GM19395 (cell line): ENCODE measurements at regions not wholly inside any gene's neighbourhood (a gene's known extent, or its start where the extent isn't known, plus 50 kb on each side); places are given as distances from the start of the nearest gene placed in this dataset.
"Not testable (repeated sequence)": the region's sequence is repeated elsewhere in the genome, so short reads cannot be mapped to it uniquely, and the experiment has no call there.

Experiments
- ATAC-seq: cut with Tn5 transposase; IDR thresholded peaks from one replicate; pipeline ENCODE4 v1.9.1; 2021; ENCODE audit warnings: mild to moderate bottlenecking, moderate library complexity; ENCODE audit not compliant: unreplicated experiment

DNA sequence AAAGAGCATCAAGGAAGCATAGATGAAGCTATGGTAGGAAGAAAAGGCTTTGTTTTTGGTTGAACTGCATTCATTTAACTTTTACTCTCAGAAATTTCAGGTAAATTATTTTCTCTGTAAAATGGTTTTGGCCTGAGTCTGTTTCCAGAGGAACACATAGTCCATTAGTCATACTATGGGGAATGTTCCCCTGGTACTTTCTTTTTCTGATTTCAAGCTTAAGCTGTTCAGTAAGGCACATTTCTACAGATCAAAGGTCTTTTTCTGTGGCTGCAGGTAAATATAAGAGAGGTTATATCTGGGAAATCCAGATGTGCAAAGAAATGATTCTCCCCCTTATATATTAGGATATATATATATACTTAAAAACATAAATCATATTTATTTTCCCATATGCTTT, 1744.4 kb upstream of the ADGRL3 start:
- ATAC-seq: no peak

DNA sequence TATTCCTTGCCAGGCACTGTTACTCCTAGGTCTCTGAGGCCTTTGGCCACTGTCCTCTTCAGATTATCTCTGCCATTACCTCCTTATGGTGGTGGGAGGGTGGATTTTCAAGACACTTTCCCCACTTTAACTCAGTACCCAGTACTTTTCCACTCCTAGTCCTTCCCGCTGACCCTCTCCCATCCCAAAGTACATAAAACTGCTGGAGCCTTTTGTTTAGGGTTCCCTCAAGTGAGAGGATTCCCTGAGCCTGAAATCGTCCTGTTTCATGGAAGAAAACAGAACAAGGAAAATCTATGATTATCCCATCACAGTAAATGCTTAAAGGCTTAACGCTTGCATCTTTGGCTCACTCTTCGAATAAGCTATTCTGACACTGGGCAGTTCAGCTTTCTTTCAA, 1742.5 kb upstream of the ADGRL3 start:
- no peak for ATAC-seq

DNA sequence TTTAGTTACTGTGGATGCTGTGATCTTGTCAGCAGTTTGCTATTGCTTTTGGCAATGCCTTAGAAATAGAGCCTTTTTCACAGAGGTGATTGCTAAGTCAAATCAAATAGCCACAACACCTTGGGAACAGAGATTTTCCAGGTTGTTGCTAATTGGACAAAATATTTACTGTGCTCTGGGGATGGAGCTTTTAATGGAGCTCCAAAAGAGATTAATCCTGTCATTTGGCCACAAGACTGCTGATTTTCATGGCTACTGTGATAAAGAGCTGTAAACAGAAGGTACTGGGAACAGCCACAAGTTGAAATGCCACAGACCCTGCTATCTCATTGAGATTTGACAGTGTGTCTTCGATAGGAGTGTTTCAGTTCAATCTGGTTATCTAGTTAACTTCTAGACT, 1715.2 kb upstream of the ADGRL3 start:
- no peak for ATAC-seq

DNA sequence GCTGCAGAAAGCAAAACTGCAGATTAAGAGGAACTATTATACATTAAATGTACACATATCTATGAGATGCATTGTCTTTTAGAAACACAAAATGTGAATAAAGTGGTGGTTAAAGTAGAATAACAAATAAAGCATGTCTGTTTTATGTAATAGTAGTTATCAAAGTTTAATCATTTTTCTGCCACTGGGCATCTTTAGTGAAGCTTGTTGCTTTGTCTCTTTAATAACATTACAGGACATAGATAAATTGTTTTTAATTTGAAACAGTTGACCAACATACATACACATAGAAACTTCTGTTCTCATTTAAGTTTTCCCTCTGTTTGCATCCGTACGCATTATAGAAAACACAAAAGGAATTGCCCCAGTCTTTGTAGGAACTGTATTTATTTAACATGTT, 1700.0 kb upstream of the ADGRL3 start:
- no peak for ATAC-seq

DNA sequence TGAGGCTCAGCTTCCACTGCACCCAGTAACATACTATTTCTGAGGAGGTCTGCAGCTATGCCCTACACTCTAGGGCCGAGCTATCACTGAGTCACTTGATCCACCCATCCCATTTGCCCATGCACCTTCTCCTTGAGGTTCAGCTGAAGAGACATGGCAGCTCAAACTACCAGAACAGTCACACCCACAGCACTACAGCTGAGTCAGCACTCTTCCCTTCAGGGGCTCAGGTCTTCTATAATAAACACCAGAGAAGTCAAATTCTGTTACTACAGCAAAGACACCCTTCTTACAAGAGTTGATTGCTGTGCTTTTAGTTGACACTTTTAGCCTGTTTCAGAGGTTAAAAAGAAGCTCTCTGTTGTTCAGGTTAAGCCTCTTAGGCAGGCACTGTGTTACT, 1696.4 kb upstream of the ADGRL3 start:
- no peak for ATAC-seq

DNA sequence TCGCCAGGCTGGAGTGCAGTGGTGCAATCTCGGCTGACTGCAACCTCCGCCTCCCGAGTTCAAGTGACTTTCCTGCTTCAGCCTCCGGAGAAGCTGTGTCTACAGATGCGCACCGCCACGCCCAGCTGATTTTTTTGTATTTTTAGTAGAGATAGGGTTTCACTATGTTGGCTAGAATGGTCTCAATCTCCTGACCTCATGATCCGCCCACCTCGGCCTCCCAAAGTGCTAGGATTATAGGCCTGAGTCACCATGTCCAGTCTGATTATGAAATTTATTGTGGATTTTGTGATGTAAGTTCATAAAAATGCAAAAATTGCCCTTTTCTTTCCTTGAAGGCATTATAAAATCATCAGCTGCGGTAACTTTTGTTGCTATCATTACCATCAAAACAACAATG, 1688.3 kb upstream of the ADGRL3 start:
- not testable (repeated sequence) for ATAC-seq

DNA sequence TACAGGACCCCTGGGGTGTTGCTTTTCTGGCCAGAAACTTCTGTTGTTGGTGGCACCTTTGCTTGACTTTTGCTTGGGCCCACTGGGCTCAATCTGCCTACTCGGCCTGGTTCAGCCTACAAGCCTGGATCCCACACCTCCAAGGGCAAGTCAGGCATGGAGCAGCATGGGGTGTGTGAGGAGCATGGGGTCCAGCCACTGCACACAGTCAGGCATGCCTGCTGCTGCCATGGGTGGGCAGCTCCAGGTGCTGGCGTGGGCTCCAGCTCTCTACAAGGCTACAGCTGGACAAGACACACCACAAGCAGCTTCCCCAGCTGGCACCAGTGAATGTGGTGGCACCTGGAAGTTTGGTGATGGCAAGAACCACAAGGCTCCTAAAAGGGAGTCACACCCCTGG, 1683.1 kb upstream of the ADGRL3 start:
- no peak for ATAC-seq

DNA sequence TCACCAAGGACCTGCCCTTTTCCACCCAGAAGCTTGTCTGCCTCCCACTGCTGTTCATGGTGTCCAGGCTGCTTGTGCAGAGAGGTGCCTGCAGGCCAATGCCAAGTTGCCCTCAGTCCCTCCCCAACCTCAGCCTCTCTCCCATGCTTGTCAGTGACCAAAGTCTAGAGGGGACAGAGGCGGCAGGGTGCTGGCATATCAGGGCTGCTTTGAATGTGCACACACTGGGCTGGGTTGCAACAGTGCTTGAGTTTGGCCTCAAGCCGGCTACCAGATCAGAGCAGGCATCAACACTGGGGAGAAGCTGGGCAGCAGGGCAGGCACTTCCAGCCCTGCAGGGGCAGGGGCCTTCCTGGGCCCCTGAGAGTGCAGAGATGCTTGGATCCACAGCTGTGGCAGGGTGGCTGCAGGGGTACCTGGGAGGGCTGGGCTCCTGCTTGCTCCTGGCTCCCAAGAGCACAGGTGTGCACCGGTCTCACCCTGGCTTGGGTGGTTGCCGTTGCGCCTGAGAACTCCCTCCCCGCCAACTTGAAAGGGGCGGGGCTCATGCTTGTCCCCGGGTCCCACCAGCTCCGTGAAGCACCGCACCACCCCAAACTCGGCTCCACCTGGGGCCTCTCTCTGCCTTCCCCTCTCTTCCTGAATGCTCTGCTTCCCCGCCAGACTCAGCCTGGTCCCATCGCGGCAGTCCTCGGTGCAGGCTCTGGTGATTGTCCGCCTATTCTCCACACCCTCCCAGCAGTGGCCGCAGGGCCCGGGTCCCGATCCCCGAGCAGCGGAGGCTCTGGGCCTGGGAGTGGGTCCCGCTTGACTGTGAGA, 1681.9 kb upstream of the ADGRL3 start:
- ATAC-seq: no peak

DNA sequence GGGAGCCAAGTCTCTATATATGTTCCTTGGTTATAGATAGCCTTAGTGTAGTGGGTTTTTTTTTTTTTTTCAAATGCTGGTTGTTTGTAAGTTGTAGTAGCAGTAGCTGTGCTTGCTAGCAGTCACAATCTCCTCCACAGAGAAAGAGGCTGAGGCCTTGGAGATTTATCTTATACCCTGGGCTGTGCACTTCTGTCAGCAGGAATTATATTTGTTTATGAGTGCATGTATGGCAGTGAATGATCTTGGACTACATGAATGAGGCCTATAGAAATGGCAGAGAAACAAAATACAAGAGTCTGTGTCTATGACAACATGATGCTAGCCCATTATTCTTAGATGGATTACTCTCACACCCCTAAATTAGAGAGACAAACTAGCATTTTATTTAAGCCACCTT, 1674.2 kb upstream of the ADGRL3 start:
- no peak for ATAC-seq

DNA sequence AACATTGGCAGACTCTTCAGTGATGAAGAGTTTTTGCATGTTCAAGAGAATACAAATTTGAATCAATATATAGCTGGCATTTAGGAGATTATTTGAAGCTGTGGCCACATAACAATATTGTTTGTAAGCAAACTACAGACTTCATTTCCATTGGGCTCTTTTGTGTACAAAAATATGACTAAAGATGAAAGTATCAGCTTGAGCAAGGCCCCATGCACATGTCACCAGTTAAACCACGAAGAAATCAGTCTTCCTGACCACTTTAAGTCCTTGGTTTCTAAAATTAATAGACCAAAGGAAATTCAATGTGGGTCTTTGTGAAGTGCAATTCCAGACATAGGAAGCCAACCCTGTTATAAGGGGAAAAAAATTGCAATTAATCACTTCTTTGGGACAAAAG, 1664.6 kb upstream of the ADGRL3 start:
- ATAC-seq: peak; percentile 85

DNA sequence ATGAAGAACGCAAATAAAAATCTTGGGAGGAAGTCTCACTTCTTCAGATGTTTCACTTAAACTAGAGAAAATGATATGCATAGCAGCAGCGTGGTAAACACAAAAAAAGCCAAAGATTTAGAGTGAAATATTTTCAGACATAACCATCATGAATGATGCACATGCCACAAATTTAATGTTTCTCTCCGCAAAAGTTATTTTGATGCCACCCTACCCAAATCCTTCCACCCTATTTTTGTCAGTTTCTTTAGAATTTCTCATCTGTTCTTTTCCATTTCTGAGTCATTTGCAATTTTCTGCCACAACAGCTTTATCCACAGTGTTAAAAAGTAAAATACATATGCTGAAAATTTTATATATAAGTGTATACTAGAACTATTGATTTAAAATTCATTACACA, 1663.7 kb upstream of the ADGRL3 start:
- no peak for ATAC-seq

DNA sequence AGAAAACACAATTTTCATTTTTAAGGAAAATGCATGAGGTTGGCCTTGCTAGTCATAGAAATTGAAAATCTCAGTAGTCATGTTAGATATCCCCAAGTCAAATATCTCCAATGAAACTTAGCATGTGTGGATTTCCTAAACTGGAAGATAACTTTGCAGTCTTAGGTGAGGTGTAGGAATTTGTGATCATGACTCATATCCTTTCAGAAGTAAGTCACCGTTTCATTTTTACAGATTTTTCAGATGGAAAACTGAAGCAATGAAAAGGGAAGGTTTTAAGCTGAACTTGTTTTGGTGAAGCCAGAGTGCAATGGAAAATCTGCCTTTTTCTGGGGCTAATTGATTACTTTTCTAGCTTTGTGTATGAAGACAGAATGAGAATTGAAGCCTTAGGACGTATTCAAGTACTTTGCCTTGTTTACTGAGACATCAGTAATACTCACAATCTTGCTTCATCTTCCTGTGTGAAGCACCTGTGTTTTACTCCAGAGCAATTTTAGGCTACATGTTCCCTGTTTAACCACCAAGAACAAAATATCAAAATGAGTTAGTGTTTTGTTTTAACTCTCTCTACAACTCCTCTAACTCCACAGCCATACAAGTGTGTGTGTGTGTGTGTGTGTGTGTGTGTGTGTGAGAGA, 1662.8 kb upstream of the ADGRL3 start:
- no peak for ATAC-seq

DNA sequence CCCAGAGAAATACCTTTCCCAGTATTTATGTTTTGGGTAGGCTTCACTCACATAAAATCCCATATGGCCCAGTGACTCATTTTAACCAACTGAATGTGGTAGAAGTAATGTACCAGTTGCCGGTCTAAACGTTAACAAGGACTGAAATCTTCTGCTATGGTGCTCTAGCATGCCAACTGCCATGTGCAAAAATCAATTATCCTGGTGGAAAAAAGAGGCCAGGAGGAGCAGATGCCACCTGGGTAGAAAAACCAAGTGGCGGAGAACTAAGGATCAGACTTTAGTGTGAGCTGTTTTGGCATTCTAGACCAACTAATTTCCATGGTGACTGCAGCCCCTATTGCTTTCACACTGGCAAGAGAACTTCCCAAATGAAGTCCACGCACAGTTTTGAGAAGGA, 1660.7 kb upstream of the ADGRL3 start:
- ATAC-seq: no peak

DNA sequence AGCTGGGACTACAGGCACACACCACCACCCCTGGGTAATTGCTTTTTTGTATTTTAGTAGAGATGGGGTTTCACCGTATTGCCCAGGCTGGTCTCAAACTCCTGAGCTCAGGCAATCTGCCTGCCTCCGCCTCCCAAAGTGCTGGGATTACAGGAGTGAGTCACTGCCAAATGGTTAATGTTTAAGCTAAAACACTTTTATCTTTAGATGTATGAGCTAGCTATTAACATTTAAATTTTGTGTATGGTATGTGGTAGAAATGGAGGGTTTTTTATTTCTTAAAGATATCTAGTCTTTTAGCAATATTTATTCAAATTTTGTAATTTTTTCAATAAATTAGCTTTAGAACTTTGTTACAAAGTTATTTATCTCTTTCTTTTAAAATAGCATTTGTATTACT, 1659.8 kb upstream of the ADGRL3 start:
- ATAC-seq: no peak

DNA sequence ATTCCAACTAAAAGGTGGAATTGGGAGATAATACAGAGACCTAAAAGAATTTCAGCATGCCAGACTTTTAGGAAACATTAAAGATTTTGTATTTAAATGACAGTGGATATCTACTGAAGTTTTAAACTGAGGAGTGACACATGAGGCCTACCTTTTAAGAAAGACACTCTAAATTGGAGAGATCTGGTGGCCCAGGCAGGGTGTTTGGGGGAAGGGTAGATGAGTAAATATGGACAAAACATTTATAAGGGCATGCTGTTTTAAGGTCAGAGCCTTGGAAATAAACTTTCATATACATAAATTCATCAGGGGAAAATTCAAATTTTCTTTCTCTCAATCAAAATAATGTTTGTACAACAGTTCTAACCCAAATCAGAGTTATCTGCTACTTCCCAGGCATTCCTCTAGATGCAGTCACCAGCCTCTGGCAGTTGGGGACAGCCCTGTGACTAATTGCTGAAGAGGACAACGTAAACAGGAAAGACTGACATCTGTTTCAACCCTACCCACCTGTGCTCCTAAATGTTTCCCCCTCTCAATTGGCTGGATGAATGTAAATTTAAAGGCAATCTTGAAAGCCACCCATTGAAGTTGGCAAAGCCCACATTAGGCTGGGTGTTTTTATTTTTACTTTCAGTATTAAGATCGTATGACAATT, 1646.9 kb upstream of the ADGRL3 start:
- peak; percentile 98 for ATAC-seq

DNA sequence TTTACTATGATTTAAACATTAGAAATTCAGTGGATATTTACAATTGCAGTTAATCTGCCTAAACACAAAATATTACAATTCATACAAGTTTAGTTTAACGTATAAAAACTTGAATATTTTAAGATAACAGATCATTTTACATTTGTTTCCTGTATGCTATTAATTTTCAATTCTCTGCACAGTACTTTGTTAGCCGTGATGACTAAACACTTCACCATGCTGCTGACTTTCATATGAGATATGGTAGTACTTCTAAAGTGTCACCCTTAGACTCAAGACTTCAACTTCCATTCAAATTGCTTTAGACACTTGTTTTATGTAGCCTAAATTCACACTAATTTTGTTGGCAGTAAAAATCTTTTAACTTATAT, 1646.4 kb upstream of the ADGRL3 start:
- peak; percentile 83 for ATAC-seq

DNA sequence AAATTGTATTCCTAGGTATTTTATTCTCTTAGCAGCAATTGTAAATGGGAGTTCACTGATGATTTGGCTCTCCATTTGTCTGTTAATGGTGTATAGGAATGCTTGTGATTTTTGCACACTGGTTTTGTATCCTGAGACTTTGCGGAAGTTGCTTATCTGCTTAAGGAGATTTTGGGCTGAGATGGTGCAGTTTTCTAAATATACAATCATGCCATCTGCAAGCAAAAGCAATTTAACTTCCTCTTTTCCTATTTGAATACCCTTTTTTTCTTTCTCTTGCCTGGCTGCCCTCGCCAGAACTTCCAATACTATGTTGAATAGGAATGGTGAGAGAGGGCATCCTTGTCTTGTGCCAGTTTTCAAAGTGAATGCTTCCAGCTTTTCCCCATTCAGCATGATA, 1643.9 kb upstream of the ADGRL3 start:
- ATAC-seq: not testable (repeated sequence)

DNA sequence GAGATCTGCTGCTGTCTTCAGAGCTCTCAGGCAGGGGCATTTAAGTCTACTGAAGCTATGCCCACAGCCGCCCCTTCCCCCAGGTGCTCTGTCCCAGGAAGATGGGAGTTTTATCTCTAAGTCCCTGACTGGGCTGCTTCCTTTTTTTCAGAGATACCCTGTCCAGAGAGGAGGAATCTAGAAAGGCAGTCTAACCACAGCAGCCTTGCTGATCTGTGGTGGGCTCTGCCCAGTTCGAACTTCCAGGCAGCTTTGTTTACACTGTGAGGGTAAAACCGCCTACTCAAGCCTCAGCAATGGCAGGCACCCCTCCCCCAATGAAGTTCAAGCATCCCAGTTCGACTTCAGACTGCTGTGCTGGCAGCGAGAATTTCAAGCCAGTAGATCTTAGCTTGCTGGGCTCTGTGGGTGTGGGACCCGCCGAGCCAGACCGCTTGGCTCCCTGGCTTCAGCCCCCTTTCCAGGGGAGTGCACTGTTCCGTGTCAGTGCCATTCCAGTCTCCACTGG, 1639.9 kb upstream of the ADGRL3 start:
- ATAC-seq: not testable (repeated sequence)

DNA sequence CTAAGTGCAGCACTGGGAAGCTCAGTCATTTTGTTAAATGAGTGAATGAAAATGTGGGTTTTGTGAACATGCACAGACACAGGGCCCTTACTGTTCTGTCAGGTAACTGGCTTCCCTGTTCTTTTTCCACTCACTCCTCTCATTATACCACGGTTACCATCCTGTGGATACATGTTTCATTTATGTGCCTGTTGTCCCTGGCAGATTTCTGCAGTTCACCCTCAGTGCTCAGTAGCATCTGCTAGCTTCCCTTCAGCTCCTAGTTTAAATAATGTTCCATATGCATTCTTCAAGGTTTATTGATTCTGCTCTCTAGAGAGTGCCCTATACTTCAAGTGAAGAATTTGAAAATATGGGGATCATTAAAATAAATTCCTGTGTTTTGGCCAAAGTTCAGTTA, 1634.3 kb upstream of the ADGRL3 start:
- ATAC-seq: no peak

DNA sequence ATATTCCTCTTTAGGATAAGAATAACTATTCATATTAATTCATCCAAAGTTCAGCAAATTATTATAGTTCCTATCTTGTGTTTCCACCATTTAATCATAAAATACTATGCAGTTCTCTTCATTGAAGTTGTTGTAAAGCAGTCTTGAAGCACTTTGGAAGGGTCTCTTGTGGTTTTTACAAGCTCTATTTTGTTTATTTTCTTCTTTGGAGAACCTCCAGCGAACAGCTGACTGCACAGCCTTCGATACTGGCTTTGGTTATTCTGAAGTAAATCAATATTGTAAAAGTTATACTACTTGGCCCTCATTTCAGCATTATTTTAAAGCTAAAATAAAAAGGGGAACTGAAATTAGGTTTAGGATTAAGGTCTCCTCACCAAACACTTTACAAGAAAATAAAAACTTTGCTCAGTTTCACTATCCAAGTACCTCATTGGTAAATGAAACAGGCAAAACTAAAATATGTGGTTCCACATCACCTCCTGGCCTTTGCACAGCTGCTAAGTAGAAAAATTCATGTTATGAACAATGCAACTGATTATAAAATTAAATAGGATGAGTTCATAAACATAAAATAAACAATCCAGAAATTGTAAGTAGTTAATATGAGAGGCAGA, 1629.2 kb upstream of the ADGRL3 start:
- ATAC-seq: peak; percentile 94

DNA sequence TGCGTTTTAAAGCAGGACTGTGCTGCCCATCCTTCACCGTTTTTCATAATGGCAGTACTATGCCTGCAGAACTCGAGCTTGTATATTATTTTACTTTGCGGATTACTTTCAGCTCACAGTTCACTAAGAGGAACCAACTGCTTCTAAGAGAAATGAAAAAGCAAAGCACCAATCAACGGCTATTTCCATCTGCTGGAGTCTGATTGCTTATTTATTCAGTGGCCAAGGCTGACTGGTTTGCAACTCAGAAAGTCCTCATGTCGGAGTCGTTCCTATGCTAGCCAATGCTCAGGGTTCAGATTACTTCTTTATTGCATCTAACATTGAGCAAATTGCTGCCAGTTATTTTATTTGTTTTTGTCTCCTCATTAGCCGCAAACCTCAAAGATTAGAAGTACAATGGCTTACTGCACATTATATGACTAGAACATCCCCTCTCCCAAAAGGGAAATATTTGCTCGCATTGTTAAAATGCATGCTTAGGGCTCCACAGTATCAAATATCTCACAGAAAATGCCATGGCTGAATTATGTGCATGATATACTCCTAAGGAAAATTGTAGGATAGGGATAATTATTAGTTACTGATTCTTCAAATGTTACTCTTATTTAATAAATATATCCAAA, 1628.2 kb upstream of the ADGRL3 start:
- ATAC-seq: no peak
